WTC11 (cell line): ENCODE measurements at regions not wholly inside any gene's neighbourhood (a gene's known extent, or its start where the extent isn't known, plus 50 kb on each side); places are given as distances from the start of the nearest gene placed in this dataset.

Experiments used
- ATAC-seq: fragments of 200-7000 bp; cut with Tn5 transposase; 2 replicates; pipeline ENCODE4 v1.10.0; 2021; ENCODE audit warnings: mild to moderate bottlenecking, moderate library complexity
- CTCF ChIA-PET: fragments of 300-600 bp; sonication (Branson Sonifier 250); formaldehyde crosslinking; loops from one replicate; lab custom pipeline; 2021; ENCODE audit warnings: antibody characterized with exemption; lab: Charles Lee
- POLR2A ChIA-PET: fragments of 350-600 bp; sonication (Branson Sonifier 250); formaldehyde crosslinking; loops from one replicate; lab custom pipeline; 2021; ENCODE audit warnings: antibody characterized with exemption; lab: Charles Lee
- DNase-seq: peaks from one replicate; pipeline ENCODE4 v3.0.0; 2021; ENCODE audit warnings: low spot score
- H3K27ac Mint-ChIP-seq: 2 replicates; pipeline ENCODE4 v1.8.0; 2021; ENCODE audit warnings: mixed read lengths
- H3K27me3 Mint-ChIP-seq: 2 replicates; pipeline ENCODE4 v1.8.0; 2021; ENCODE audit warnings: low read depth, mild to moderate bottlenecking, moderate library complexity, mixed read lengths
- H3K36me3 Mint-ChIP-seq: 2 replicates; pipeline ENCODE4 v1.8.0; 2021; ENCODE audit warnings: mixed read lengths
- H3K4me1 Mint-ChIP-seq: 2 replicates; pipeline ENCODE4 v1.8.0; 2022; ENCODE audit warnings: mixed read lengths
- H3K4me3 Mint-ChIP-seq: 2 replicates; pipeline ENCODE4 v1.8.0; 2021; ENCODE audit warnings: mild to moderate bottlenecking, moderate library complexity, mixed read lengths
- H3K9me3 Mint-ChIP-seq: 2 replicates; pipeline ENCODE4 v1.8.0; 2021; ENCODE audit warnings: mixed read lengths
- ESRRA ChIP-seq: sonication (generic); formaldehyde crosslinking; IDR thresholded peaks from 2 replicates; pipeline ENCODE4 v1.8.1; 2022; ENCODE audit warnings: mild to moderate bottlenecking, missing genetic modification reagents, borderline replicate concordance
- NFATC4 ChIP-seq: fragments of 250-450 bp; sonication (Bioruptor Pico); IDR thresholded peaks from 2 replicates; pipeline ENCODE4 v1.9.0; 2021; ENCODE audit warnings: mild to moderate bottlenecking
- NFE2L1 ChIP-seq: sonication (generic); formaldehyde crosslinking; IDR thresholded peaks from 2 replicates; pipeline ENCODE4 v1.8.1; 2023; ENCODE audit warnings: missing genetic modification reagents
- OVOL2 ChIP-seq: fragments of 250-450 bp; sonication (Bioruptor Pico); IDR thresholded peaks from 2 replicates; pipeline ENCODE4 v1.9.0; 2021; ENCODE audit warnings: mild to moderate bottlenecking, borderline replicate concordance
- ZNF396 ChIP-seq: fragments of 250-450 bp; sonication (Bioruptor Pico); IDR thresholded peaks from 2 replicates; pipeline ENCODE4 v1.8.0; 2021; ENCODE audit warnings: mild to moderate bottlenecking, moderate library complexity, borderline replicate concordance
- TF ChIP-seq, protein P1 (sequence below): sonication (generic); formaldehyde crosslinking; IDR thresholded peaks from 2 replicates; pipeline ENCODE4 v1.8.1; 2022; ENCODE audit warnings: low read depth, missing genetic modification reagents, borderline replicate concordance
- TF ChIP-seq, protein P2 (sequence below): sonication (generic); formaldehyde crosslinking; IDR thresholded peaks from 2 replicates; pipeline ENCODE4 v1.8.1; 2022; ENCODE audit warnings: mild to moderate bottlenecking, missing genetic modification reagents, moderate library complexity, borderline replicate concordance
- TF ChIP-seq, protein P3 (sequence below): fragments of 250-450 bp; sonication (Bioruptor Pico); conservative IDR thresholded peaks from 2 replicates; pipeline ENCODE4 v1.9.0; 2021; ENCODE audit warnings: mild to moderate bottlenecking
- TF ChIP-seq, protein P4 (sequence below): sonication (generic); formaldehyde crosslinking; IDR thresholded peaks from 2 replicates; pipeline ENCODE4 v1.8.1; 2023; ENCODE audit warnings: mild to moderate bottlenecking, missing genetic modification reagents
- TF ChIP-seq, protein P5 (sequence below): sonication (generic); formaldehyde crosslinking; IDR thresholded peaks from 2 replicates; pipeline ENCODE4 v1.8.1; 2022; ENCODE audit warnings: mild to moderate bottlenecking, moderate library complexity, missing genetic modification reagents
- TF ChIP-seq, protein P6 (sequence below): sonication (generic); formaldehyde crosslinking; IDR thresholded peaks from 2 replicates; pipeline ENCODE4 v1.8.0; 2022; ENCODE audit warnings: mild to moderate bottlenecking, missing genetic modification reagents
- TF ChIP-seq, protein P7 (sequence below): sonication (generic); formaldehyde crosslinking; IDR thresholded peaks from 2 replicates; pipeline ENCODE4 v1.8.1; 2023; ENCODE audit warnings: mild to moderate bottlenecking, missing genetic modification reagents, moderate library complexity
- TF ChIP-seq, protein P8 (sequence below): fragments of 200-600 bp; IDR thresholded peaks from 2 replicates; pipeline ENCODE4 v1.8.0; 2022; ENCODE audit warnings: antibody characterized with exemption

DNA sequence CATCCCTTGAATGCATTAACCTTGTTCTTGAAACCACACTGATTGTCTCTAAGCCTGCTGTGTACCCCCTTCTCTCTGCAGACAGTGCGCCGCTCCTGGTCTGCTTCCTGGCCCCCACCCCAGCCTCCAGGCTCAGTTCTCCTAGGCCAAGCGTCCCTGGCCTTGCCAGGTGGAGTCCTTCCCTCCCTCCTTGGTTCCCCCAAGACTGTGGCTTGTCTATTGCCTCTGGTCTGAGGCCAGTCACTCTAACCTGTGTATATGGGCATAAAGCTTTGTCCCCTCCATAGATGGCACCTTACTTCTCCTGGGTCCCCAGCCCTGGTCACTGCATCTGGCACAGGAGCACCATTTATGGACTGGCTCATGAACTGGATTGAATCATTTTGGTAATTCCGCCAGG lies 133.5 kb upstream of the EEPD1 start (continued):
- TF ChIP-seq, protein P1, sequence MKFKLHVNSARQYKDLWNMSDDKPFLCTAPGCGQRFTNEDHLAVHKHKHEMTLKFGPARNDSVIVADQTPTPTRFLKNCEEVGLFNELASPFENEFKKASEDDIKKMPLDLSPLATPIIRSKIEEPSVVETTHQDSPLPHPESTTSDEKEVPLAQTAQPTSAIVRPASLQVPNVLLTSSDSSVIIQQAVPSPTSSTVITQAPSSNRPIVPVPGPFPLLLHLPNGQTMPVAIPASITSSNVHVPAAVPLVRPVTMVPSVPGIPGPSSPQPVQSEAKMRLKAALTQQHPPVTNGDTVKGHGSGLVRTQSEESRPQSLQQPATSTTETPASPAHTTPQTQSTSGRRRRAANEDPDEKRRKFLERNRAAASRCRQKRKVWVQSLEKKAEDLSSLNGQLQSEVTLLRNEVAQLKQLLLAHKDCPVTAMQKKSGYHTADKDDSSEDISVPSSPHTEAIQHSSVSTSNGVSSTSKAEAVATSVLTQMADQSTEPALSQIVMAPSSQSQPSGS (CRISPR knock-in tag): no peak
- TF ChIP-seq, protein P2, sequence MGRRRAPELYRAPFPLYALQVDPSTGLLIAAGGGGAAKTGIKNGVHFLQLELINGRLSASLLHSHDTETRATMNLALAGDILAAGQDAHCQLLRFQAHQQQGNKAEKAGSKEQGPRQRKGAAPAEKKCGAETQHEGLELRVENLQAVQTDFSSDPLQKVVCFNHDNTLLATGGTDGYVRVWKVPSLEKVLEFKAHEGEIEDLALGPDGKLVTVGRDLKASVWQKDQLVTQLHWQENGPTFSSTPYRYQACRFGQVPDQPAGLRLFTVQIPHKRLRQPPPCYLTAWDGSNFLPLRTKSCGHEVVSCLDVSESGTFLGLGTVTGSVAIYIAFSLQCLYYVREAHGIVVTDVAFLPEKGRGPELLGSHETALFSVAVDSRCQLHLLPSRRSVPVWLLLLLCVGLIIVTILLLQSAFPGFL (CRISPR knock-in tag): no peak
- TF ChIP-seq, protein P3, sequence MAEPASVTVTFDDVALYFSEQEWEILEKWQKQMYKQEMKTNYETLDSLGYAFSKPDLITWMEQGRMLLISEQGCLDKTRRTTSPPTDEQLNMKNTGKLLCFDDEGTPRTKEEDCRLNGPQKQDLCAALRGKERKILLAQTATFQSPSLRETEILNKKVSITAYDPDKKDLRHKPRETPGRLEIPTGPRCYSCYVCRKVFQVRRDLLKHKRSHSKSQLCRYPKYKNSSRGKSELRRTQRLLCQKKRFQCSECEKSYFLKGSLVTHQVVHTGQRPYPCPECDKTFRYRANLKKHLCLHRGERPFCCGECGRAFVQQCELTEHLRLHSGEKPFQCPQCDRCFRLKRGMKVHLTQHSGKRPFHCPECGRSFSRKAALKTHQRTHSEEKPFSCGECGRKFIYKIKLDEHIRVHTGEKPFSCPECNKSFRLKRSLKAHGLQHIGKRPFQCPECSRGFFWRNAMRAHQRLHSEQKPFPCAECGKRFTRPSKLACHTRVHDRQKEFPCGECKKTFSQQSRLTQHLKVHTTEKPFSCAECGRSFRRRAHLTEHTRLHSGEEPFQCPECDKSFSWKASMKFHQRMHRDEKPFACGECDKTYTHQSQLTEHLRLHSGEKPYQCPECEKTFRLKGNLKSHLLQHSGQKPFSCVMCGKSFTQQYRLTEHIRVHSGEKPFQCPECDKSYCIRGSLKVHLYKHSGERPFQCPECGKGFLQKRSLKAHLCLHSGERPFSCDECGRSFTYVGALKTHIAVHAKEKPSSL: no peak

DNA sequence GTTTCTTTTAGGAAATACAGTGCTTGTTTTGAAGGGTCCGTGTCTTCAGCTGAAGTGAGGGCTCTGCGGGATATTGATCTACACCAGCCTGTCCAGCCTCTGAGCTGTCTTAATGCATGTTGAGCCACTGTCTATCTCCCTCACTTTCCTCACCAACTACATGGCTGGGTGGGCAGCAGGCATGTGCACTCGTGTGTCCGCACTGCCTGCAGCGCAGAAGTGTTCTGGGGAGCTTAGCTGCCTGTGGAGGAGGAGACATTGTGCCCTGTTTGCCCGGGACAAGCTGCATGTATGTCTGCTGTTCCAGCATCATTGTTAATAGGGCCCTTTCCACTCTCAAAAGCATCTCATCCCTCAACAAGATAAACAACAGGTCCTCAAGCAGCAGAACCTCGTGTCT lies 133.1 kb upstream of the EEPD1 start:
- ChIA-PET CTCF (interaction anchor here (0.6 to 2.7 kb wide), 4 partner anchors 9 to 265 kb away, joined by 3 to 34 read pairs (median 6); no protein-coding TSS in a partner anchor), POLR2A (interaction anchor here (0.5 kb wide), 1 partner anchor 239 kb away, joined by 3 read pairs; no protein-coding TSS in a partner anchor)
- Mint-ChIP-seq H3K4me1 (peaks cover 4% of the 10 kb centered on the region), H3K36me3 (no peaks in the 10 kb centered on the region), H3K4me3 (no peak overlapping the region), H3K27ac (no peak overlapping the region), H3K27me3 (no peaks in the 10 kb centered on the region), H3K9me3 (no peaks in the 10 kb centered on the region)
- no peak for DNase-seq
- ATAC-seq: no peak
- TF ChIP-seq ESRRA (CRISPR knock-in tag) (no peak), NFATC4 (no peak), OVOL2 (CRISPR knock-in tag) (no peak), ZNF396 (no peak), NFE2L1 (CRISPR knock-in tag) (no peak)
- TF ChIP-seq, protein P3: no peak
- TF ChIP-seq, protein P4, sequence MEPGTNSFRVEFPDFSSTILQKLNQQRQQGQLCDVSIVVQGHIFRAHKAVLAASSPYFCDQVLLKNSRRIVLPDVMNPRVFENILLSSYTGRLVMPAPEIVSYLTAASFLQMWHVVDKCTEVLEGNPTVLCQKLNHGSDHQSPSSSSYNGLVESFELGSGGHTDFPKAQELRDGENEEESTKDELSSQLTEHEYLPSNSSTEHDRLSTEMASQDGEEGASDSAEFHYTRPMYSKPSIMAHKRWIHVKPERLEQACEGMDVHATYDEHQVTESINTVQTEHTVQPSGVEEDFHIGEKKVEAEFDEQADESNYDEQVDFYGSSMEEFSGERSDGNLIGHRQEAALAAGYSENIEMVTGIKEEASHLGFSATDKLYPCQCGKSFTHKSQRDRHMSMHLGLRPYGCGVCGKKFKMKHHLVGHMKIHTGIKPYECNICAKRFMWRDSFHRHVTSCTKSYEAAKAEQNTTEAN (CRISPR knock-in tag): no peak
- TF ChIP-seq, protein P5, sequence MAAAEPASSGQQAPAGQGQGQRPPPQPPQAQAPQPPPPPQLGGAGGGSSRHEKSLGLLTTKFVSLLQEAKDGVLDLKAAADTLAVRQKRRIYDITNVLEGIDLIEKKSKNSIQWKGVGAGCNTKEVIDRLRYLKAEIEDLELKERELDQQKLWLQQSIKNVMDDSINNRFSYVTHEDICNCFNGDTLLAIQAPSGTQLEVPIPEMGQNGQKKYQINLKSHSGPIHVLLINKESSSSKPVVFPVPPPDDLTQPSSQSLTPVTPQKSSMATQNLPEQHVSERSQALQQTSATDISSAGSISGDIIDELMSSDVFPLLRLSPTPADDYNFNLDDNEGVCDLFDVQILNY (CRISPR knock-in tag): no peak
- TF ChIP-seq, protein P6, sequence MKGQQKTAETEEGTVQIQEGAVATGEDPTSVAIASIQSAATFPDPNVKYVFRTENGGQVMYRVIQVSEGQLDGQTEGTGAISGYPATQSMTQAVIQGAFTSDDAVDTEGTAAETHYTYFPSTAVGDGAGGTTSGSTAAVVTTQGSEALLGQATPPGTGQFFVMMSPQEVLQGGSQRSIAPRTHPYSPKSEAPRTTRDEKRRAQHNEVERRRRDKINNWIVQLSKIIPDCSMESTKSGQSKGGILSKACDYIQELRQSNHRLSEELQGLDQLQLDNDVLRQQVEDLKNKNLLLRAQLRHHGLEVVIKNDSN (CRISPR knock-in tag): no peak

DNA sequence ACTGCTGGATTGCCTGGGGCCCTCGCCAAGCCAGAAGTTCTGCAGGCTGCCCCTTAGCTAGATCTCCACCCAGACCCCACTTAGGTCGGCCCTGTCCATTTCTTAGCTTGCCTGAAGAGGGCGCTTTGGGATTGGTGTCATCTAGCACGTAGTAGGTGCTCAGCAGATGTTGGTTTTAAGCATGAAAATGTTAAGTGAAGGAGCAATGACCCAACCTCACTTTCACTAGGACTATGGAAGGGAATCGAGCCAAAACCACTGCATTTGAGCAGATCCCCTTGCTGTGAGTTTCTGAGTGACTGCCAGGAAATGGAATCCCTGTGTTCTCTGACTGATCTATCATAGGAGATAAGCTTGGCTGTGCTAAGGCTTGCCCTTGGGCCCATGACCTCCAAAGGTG lies 131.7 kb upstream of the EEPD1 start:
- peak; percentile 99 for ATAC-seq
- peaks cover 8% of the 10 kb centered on the region for H3K4me1 Mint-ChIP-seq
- POLR2A ChIA-PET: no interaction called here

More for the DNA sequence above, 131.7 kb upstream of the EEPD1 start:
- peak; percentile 72 for DNase-seq
- Mint-ChIP-seq H3K36me3 (no peaks in the 10 kb centered on the region), H3K27me3 (no peaks in the 10 kb centered on the region), H3K27ac (no peak overlapping the region), H3K4me3 (no peak overlapping the region), H3K9me3 (no peaks in the 10 kb centered on the region)
- TF ChIP-seq, protein P7, sequence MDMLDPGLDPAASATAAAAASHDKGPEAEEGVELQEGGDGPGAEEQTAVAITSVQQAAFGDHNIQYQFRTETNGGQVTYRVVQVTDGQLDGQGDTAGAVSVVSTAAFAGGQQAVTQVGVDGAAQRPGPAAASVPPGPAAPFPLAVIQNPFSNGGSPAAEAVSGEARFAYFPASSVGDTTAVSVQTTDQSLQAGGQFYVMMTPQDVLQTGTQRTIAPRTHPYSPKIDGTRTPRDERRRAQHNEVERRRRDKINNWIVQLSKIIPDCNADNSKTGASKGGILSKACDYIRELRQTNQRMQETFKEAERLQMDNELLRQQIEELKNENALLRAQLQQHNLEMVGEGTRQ (CRISPR knock-in tag): no peak
- TF ChIP-seq, protein P8, sequence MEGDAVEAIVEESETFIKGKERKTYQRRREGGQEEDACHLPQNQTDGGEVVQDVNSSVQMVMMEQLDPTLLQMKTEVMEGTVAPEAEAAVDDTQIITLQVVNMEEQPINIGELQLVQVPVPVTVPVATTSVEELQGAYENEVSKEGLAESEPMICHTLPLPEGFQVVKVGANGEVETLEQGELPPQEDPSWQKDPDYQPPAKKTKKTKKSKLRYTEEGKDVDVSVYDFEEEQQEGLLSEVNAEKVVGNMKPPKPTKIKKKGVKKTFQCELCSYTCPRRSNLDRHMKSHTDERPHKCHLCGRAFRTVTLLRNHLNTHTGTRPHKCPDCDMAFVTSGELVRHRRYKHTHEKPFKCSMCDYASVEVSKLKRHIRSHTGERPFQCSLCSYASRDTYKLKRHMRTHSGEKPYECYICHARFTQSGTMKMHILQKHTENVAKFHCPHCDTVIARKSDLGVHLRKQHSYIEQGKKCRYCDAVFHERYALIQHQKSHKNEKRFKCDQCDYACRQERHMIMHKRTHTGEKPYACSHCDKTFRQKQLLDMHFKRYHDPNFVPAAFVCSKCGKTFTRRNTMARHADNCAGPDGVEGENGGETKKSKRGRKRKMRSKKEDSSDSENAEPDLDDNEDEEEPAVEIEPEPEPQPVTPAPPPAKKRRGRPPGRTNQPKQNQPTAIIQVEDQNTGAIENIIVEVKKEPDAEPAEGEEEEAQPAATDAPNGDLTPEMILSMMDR: peak; percentile 74
- CTCF ChIA-PET: interaction anchor here (0.6 to 2.7 kb wide), 41 partner anchors 10 to 1870 kb away, joined by 3 to 34 read pairs (median 4); no protein-coding TSS in a partner anchor
